ENCODE measurements at regions not wholly inside any gene's neighbourhood (a gene's known extent, or its start where the extent isn't known, plus 50 kb on each side); places are given as distances from the start of the nearest gene placed in this dataset.
A peak's percentile ranks its signal among the peaks of the same experiment; 100 is the strongest.

GRCh38 chr14:101286271-101287018, 274.9 kb upstream of the DIO3 start:
- ChIA-PET CTCF (ENCODE audit: low intra/inter-chr PET ratio, low total read pairs) (no interaction called here), POLR2A (interaction anchor here (1.0 to 6.0 kb wide), 3 partner anchors 10 to 49 kb away, joined by 3 to 76 read pairs (median 70); no protein-coding TSS in a partner anchor)
- Histone ChIP-seq H3K9ac (ENCODE audit: insufficient read depth, low read depth, low read length) (no peak overlapping the region), H4K20me1 (ENCODE audit: insufficient read depth, low read length) (no peaks in the 10 kb centered on the region), H2AFZ (ENCODE audit: low read length) (no peak overlapping the region), H3K27ac (ENCODE audit: extremely low read length, insufficient read depth, low read length) (peak overlapping the region; percentile 99), H3K79me2 (ENCODE audit: insufficient read depth, low read length) (no peaks in the 10 kb centered on the region), H3K27me3 (ENCODE audit: control insufficient read depth in 1 of 2, insufficient read depth in 2 of 2, low read length in 2 of 2) (no peaks in the 10 kb centered on the region), H3K9me3 (ENCODE audit: low read length) (no peaks in the 10 kb centered on the region), H3K4me3 (replicated peaks in 1 of 3; ENCODE audit: insufficient read depth in 1 of 3, low read depth in 2 of 3, low read length in 3 of 3) (no peak overlapping the region), H3K4me2 (ENCODE audit: low read depth, low read length) (0 out of 2 replicates have a peak overlapping the region, but pooled peaks have one; percentile 9), H3K4me1 (ENCODE audit: insufficient read depth, low read length) (peaks cover 68% of the 10 kb centered on the region), H3K36me3 (replicated peaks in 1 of 2; ENCODE audit: control insufficient read depth in 1 of 2, insufficient read depth in 2 of 2, low read length in 2 of 2) (no peaks in the 10 kb centered on the region)
- DNase-seq (ENCODE audit: low spot score) (peak; percentile 20), ATAC-seq (no peak), FAIRE-seq (no peak)
- in situ Hi-C loops (cut with HindIII; ENCODE audit: extremely low pct_ligation_motif_present, low pct_unique_long_range_greater_than_20kb) (no loop called here), intact Hi-C loops (cut with micrococcal nuclease; ENCODE audit: unreplicated experiment) (no loop called here)
- 63% methylated on average over 16 of the region's 19 CpGs for WGBS (ENCODE audit: low lambda C conversion rate)
- BruUV-seq (replicated peaks): no TSS peak
- TF ChIP-seq JDP2 (CRISPR knock-in tag; IDR thresholded peaks at IDR 0.05; ENCODE audit: borderline replicate concordance) (no peak), SYNCRIP (IDR thresholded peaks at IDR 0.05; ENCODE audit: insufficient read depth, low read depth, low read length) (no peak), ZNF770 (CRISPR knock-in tag; IDR thresholded peaks at IDR 0.05) (no peak), CBFB (CRISPR knock-in tag; IDR thresholded peaks at IDR 0.05) (no peak), ZNF569 (CRISPR knock-in tag; IDR thresholded peaks at IDR 0.05; ENCODE audit: borderline replicate concordance) (no peak), CEBPG (CRISPR knock-in tag; IDR thresholded peaks at IDR 0.05) (peak; percentile 32; the same call in 1 of the 2 replicates), ZNF768 (CRISPR knock-in tag; IDR thresholded peaks at IDR 0.05) (no peak), PHF8 (CRISPR knock-in tag; IDR thresholded peaks at IDR 0.05) (no peak), ZNF772 (CRISPR knock-in tag; IDR thresholded peaks at IDR 0.05) (0 out of 2 replicates have a peak, but pooled peaks have one; percentile 7), SIN3A (IDR thresholded peaks at IDR 0.05; ENCODE audit: borderline replicate concordance, low read depth, low read length) (no peak), MEIS2 (CRISPR knock-in tag; IDR thresholded peaks at IDR 0.05) (no peak), POGZ (CRISPR knock-in tag; IDR thresholded peaks at IDR 0.05) (0 out of 2 replicates have a peak, but pooled peaks have one; percentile 26), GLMP (CRISPR knock-in tag; IDR thresholded peaks at IDR 0.05; ENCODE audit: borderline replicate concordance) (no peak), ZFX (CRISPR knock-in tag; IDR thresholded peaks at IDR 0.05; ENCODE audit: low read depth) (no peak), ZNF687 (CRISPR knock-in tag; IDR thresholded peaks at IDR 0.05) (peak; percentile 69; the same call in 1 of the 2 replicates), ZBTB38 (CRISPR knock-in tag; IDR thresholded peaks at IDR 0.05) (peak; percentile 82), SALL1 (CRISPR knock-in tag; IDR thresholded peaks at IDR 0.05) (0 out of 2 replicates have a peak, but pooled peaks have one; percentile 18)
